ENCODE measurements at regions not wholly inside any gene's neighbourhood (a gene's known extent, or its start where the extent isn't known, plus 50 kb on each side); places are given as distances from the start of the nearest gene placed in this dataset.

DNA sequence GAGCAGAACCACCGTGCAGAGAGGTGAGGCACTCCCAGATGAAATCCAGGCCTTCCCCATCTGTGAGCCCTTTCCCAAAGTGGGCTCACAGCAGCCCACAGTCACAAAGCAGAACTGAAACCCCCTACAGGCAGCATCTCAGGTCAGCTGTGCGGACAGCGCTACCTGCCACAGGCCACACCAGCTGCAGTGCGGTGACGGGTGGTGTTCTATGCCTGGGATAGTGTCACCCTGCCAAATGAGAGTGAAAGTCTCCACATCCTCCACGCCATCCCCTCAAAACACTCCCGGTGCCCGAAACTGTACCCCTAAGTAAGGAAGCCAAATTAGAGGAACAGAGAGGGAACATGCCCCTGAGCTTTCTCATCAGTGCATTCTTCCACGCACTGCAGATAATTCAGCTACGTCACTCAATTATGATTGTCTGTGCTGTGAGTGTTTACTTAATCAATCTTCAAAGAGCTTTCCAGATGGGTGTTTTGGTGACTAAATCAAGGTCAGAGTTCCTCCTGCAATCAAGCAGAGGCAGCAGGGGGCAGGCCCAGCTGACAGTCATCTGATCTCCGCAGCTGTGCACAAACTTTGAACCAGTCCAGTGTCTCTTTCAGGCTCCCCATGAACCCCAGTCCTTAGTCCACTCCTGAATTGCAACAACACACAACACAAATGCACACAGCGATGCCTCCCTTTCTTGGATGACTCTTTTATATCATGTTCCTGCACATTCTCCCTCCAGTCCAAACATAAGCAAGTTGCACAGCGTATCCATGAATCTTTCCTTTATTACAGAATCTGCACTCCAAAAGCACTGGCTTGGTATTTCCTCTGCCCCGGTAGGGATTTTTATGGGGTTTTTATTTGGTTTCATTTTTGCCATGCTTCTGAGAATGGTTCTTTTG, 150.0 kb downstream of the TOMM20 start (continued):
- TF ChIP-seq, protein P1, sequence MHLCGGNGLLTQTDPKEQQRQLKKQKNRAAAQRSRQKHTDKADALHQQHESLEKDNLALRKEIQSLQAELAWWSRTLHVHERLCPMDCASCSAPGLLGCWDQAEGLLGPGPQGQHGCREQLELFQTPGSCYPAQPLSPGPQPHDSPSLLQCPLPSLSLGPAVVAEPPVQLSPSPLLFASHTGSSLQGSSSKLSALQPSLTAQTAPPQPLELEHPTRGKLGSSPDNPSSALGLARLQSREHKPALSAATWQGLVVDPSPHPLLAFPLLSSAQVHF (CRISPR knock-in tag; IDR thresholded peaks at IDR 0.05), result no peak
- TF ChIP-seq ZNF550 (CRISPR knock-in tag; IDR thresholded peaks at IDR 0.05; ENCODE audit: borderline replicate concordance) (no peak), HMGA1 (CRISPR knock-in tag; conservative IDR thresholded peaks at IDR 0.05) (no peak), HMG20A (CRISPR knock-in tag; IDR thresholded peaks at IDR 0.05; ENCODE audit: borderline replicate concordance) (peak; percentile 90), ZNF816 (CRISPR knock-in tag; IDR thresholded peaks at IDR 0.05; ENCODE audit: borderline replicate concordance) (no peak), MYNN (CRISPR knock-in tag; IDR thresholded peaks at IDR 0.05; ENCODE audit: low read depth) (no peak), MAFK (conservative IDR thresholded peaks at IDR 0.05 in 1 of 2, IDR thresholded peaks at IDR 0.05 in 1 of 2; ENCODE audit: low read length in 2 of 2) (no peak), HIVEP1 (CRISPR knock-in tag; IDR thresholded peaks at IDR 0.05) (peak; percentile 58; the same call in 1 of the 2 replicates), YEATS2 (CRISPR knock-in tag; IDR thresholded peaks at IDR 0.05; ENCODE audit: borderline replicate concordance) (peak; percentile 26; the same call in 1 of the 2 replicates), ZMYM4 (CRISPR knock-in tag; IDR thresholded peaks at IDR 0.05) (peak; percentile 68), ZNF546 (CRISPR knock-in tag; conservative IDR thresholded peaks at IDR 0.05) (no peak), ZNF180 (CRISPR knock-in tag; IDR thresholded peaks at IDR 0.05; ENCODE audit: borderline replicate concordance, low read depth) (no peak), SNRNP70 (IDR thresholded peaks at IDR 0.05; ENCODE audit: low read depth, low read length) (no peak), FIP1L1 (IDR thresholded peaks at IDR 0.05; ENCODE audit: borderline replicate concordance, insufficient read depth, low read depth, low read length) (no peak), SP2 (CRISPR knock-in tag; IDR thresholded peaks at IDR 0.05) (0 out of 2 replicates have a peak, but pooled peaks have one; percentile 8), SIN3A (IDR thresholded peaks at IDR 0.05; ENCODE audit: borderline replicate concordance, low read depth, low read length) (no peak; the same call in 1 of the 2 replicates), NCOA5 (CRISPR knock-in tag; IDR thresholded peaks at IDR 0.05) (no peak), NFYC (CRISPR knock-in tag; IDR thresholded peaks at IDR 0.05) (peak; percentile 7; the same call in 1 of the 2 replicates), ZNF556 (CRISPR knock-in tag; IDR thresholded peaks at IDR 0.05; ENCODE audit: borderline replicate concordance) (0 out of 2 replicates have a peak, but pooled peaks have one; percentile 54), MIER3 (CRISPR knock-in tag; IDR thresholded peaks at IDR 0.05; ENCODE audit: borderline replicate concordance) (peak; percentile 78), ZNF720 (CRISPR knock-in tag; IDR thresholded peaks at IDR 0.05) (no peak)
- TF ChIP-seq, protein P2, sequence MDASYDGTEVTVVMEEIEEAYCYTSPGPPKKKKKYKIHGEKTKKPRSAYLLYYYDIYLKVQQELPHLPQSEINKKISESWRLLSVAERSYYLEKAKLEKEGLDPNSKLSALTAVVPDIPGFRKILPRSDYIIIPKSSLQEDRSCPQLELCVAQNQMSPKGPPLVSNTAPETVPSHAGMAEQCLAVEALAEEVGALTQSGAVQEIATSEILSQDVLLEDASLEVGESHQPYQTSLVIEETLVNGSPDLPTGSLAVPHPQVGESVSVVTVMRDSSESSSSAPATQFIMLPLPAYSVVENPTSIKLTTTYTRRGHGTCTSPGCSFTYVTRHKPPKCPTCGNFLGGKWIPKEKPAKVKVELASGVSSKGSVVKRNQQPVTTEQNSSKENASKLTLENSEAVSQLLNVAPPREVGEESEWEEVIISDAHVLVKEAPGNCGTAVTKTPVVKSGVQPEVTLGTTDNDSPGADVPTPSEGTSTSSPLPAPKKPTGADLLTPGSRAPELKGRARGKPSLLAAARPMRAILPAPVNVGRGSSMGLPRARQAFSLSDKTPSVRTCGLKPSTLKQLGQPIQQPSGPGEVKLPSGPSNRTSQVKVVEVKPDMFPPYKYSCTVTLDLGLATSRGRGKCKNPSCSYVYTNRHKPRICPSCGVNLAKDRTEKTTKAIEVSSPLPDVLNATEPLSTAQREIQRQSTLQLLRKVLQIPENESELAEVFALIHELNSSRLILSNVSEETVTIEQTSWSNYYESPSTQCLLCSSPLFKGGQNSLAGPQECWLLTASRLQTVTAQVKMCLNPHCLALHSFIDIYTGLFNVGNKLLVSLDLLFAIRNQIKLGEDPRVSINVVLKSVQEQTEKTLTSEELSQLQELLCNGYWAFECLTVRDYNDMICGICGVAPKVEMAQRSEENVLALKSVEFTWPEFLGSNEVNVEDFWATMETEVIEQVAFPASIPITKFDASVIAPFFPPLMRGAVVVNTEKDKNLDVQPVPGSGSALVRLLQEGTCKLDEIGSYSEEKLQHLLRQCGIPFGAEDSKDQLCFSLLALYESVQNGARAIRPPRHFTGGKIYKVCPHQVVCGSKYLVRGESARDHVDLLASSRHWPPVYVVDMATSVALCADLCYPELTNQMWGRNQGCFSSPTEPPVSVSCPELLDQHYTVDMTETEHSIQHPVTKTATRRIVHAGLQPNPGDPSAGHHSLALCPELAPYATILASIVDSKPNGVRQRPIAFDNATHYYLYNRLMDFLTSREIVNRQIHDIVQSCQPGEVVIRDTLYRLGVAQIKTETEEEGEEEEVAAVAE (CRISPR knock-in tag; IDR thresholded peaks at IDR 0.05; ENCODE audit: borderline replicate concordance), result no peak; the same call in 1 of the 2 replicates
- TF ChIP-seq, protein P3, sequence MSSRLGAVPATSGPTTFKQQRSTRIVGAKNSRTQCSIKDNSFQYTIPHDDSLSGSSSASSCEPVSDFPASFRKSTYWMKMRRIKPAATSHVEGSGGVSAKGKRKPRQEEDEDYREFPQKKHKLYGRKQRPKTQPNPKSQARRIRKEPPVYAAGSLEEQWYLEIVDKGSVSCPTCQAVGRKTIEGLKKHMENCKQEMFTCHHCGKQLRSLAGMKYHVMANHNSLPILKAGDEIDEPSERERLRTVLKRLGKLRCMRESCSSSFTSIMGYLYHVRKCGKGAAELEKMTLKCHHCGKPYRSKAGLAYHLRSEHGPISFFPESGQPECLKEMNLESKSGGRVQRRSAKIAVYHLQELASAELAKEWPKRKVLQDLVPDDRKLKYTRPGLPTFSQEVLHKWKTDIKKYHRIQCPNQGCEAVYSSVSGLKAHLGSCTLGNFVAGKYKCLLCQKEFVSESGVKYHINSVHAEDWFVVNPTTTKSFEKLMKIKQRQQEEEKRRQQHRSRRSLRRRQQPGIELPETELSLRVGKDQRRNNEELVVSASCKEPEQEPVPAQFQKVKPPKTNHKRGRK (CRISPR knock-in tag; IDR thresholded peaks at IDR 0.05), result no peak
